NB4 (cell line): ENCODE measurements at regions not wholly inside any gene's neighbourhood (a gene's known extent, or its start where the extent isn't known, plus 50 kb on each side); places are given as distances from the start of the nearest gene placed in this dataset.

Experiments
- MYC ChIP-seq: IDR thresholded peaks from 2 replicates; pipeline ENCODE4 v1.6.1; 2011; ENCODE audit warnings: low read depth, low read length
- POLR2A ChIP-seq: IDR thresholded peaks from 2 replicates; pipeline ENCODE4 v1.6.1; 2011; ENCODE audit warnings: mild to moderate bottlenecking; ENCODE audit not compliant: insufficient read length; ENCODE audit errors: extremely low read depth
- TF ChIP-seq, protein P1 (sequence below): IDR thresholded peaks from one replicate; pipeline ENCODE4 v1.5.1; 2012; ENCODE audit warnings: low read depth, low read length
- TF ChIP-seq, protein P2 (sequence below): IDR thresholded peaks from 2 replicates; pipeline ENCODE4 v1.6.1; 2011; ENCODE audit warnings: low read depth, low read length

GRCh38 chr4:124464836-124465235 is 247.7 kb downstream of the ANKRD50 start:
- TF ChIP-seq, protein P1, sequence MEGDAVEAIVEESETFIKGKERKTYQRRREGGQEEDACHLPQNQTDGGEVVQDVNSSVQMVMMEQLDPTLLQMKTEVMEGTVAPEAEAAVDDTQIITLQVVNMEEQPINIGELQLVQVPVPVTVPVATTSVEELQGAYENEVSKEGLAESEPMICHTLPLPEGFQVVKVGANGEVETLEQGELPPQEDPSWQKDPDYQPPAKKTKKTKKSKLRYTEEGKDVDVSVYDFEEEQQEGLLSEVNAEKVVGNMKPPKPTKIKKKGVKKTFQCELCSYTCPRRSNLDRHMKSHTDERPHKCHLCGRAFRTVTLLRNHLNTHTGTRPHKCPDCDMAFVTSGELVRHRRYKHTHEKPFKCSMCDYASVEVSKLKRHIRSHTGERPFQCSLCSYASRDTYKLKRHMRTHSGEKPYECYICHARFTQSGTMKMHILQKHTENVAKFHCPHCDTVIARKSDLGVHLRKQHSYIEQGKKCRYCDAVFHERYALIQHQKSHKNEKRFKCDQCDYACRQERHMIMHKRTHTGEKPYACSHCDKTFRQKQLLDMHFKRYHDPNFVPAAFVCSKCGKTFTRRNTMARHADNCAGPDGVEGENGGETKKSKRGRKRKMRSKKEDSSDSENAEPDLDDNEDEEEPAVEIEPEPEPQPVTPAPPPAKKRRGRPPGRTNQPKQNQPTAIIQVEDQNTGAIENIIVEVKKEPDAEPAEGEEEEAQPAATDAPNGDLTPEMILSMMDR = no peak
- TF ChIP-seq POLR2A = no peak
- TF ChIP-seq, protein P2, sequence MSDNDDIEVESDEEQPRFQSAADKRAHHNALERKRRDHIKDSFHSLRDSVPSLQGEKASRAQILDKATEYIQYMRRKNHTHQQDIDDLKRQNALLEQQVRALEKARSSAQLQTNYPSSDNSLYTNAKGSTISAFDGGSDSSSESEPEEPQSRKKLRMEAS = no peak
- TF ChIP-seq MYC = no peak
